Stimulated activated CD4-positive, alpha-beta T cell treated with anti-CD3 and anti-CD28 coated beads, Interleukin-15, amount 100 ng/mL, for 1 hour (primary cell): ENCODE measurements at regions not wholly inside any gene's neighbourhood (a gene's known extent, or its start where the extent isn't known, plus 50 kb on each side); places are given as distances from the start of the nearest gene placed in this dataset.
"Not testable (repeated sequence)": the region's sequence is repeated elsewhere in the genome, so short reads cannot be mapped to it uniquely, and the experiment has no call there.

Experiments used
- DNase-seq, 2 donors: peaks; one replicate each; pipeline ENCODE4 v3.0.0-alpha.2; 2020; ENCODE audit warnings: low read depth in 1 of 2, low spot score in 1 of 2

DNA sequence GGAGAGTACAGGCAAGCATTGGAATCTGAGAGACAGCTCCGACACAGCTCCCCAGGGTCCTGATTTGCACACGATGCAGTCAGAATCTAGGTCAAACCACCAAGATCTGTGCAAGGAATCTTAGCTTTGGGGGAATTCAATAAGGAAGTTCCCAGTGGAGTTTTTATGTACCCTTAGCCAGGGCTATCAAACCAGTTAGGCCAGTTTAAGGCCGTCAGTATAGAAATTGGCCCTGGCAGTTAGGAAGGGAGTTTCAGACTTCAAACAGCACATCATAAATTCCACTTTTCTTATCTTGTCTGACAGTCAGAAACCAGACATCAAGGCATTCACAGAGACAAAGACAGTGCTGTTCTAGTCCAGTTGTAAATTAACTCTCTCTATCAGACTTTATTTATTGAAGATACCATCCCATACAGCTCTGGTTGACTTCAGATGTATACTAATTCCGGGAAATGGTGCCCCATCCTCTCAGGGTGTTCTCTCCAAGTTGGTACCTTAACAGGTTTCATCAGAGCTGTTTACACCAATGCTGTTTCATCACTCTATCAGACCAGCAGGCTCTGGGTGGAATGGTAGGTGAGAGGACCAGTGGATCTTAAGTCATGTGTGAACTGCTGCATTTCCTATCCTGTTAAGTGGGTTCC, 157.5 kb upstream of the ATF7IP start:
- no peak for DNase-seq

DNA sequence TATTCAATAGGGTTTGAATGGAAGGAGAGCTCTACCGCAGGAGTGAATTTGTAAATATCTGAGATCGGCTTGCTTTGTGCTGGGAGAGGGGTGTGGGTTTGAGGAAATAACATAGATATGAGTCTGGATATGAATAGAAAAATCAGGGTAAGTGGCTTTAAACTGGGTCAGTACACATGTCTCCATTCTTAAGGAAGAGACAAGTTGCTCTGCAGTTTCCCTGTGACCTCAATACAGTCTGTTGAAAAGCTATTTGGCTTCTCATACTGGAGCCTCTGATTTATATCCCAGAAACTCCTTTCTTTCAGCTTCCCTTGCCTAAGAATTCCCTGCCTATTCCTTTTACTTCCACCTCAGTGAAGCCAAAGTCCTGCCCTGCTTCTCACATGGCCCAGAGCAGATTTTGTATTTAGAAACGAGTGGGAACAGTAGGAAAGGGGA, 153.5 kb upstream of the ATF7IP start:
- DNase-seq = no peak

DNA sequence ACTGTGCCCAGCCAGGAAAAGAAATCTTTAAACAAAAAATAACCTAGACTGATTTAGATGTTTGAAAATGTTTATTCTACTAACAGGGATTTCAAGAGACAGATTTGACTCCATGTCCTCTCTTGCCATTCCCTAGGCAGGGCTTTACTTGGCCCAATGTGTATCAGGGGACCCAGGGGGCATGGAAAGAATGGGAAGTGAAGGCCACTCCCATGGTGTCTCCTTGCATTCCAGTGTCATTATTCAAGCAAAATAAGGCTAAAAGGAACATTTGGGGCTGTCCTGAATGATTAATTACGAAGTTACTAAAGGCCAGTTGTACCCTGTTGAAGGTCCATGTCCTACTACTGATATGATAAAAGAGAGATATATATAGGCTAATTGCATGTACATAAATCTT, 151.9 kb upstream of the ATF7IP start:
- DNase-seq = no peak

DNA sequence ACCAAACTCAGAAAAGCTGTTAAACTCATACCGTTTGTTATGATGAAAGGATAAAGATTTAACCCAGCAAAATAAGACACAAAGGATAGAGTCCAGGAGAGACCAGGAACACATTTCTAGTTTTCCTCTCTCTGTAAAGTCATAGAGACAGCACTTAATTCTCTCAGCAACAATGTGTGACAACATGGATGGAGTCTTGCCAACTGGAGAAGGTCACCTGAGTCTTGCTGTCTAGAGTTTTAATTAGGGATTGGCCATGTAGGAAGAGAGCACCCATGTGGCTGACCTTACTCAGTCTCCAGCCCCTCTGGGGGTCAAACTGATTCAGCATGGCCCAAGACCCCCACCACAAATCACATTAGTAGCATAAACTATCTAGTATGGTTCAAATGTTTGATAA, 151.0 kb upstream of the ATF7IP start:
- DNase-seq = no peak

DNA sequence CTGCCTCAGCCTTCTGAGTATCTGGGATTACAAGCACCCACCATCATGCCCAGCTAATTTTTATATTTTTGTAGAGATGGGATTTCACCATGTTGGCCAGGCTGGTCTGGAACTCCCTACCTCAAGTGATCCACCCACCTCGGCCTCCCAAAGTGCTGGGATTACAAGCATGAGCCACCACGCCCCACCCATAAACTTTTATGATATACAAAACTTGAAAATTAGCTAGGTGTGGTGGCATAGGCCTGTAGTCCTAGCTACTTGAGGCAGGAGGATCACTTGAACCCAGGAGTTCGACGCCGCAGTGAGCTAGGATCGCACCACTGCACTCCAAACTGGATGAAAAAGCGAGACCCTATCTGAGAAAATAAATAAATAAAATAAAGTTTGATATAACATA, 149.5 kb upstream of the ATF7IP start:
- DNase-seq = not testable (repeated sequence)

DNA sequence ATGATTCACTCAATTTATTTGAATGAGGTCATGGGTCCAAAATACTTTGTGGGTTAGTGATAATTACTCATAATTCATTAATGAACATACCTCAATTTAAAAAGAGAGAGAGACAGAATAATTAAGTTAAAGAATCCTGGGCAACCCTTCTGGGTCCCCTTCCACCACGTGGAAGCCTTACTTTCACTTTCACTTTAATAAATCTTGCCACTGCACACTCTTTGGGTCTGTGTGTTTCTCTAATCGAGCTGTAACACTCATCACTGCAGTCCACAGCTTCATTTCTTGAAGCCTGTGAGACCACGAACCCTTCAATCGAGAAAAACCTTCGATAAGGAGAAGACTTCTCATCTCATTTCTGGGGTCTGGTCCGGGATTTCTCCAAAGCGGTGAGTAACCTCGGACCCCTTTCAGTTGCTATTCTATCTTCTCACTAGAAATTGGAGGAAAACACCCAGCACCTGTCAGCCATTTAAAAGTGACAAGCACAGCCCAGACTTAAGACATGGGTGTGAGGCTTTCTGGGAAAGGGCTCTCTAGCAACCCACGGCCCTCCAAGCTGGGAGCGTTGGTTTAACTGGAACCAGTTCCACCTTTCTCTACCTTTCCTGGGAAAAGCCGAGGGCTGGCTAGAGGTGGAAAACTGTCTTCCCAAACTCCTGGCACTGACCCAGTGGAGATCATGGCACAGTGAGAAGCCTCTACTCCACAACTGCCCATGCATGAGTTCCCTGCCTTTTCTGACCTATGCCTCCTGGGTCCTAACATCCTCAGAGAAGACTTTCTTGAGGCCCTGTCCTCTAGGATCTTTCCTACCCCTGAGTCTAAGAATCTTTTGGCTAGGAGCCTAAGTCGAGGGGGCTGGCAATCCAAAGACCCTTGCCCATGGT, 148.8 kb upstream of the ATF7IP start:
- no peak for DNase-seq

DNA sequence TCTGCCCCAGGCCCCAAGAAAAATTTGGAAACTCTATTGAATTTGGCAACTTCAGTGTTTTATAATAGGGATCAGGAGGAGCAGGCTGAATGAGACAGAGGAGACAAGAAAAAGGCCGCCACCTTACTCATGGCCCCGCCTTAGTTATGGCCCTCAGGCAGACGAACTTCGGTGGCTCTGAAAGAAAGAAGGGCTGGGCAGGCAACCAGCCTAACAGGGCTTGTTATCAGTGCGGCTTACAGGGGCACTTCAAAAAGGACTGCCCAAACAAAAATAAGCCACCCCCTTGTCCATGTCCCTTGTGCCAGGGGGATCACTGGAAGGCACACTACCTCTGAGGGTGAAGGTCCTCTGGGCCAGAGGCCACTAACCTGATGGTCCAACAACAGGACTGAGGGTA, 146.3 kb upstream of the ATF7IP start:
- DNase-seq = no peak

DNA sequence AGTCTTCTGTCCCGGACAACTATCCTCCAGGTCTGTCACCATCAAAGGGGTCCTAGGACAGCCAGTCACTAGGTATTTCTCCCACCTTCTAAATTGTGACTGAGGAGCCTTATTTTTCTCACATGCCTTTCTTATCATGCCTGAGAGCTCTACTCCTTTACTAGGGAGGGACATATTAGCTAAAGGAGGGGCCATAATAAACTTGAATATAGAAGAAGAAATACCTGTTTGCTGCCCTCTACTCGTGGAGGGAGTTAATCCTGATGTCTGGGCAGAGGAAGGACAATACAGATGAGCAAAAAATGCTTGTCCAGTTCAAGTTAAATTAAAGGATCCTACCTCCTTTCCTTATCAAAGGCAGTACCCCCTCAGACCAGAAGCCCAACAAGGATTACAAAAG, 145.8 kb upstream of the ATF7IP start:
- not testable (repeated sequence) for DNase-seq

DNA sequence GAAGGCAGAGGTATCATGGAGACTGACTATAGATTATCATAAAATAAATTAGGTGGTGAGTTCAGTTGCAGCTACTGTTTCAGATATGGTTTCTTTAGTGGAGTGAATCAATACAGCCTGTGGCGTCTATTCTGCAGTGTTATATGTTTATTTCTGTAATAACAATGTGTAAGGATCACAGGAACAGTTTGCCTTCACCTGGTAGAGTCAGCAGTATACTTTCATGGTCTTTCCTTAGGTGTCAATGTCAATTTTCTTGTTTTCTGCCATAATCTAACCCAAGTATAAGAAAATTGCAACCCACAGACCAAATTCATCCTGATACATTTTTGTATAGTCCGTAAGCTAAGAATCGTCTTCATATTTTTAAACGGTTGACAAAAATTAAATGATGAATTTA, 140.4 kb upstream of the ATF7IP start:
- no peak for DNase-seq

DNA sequence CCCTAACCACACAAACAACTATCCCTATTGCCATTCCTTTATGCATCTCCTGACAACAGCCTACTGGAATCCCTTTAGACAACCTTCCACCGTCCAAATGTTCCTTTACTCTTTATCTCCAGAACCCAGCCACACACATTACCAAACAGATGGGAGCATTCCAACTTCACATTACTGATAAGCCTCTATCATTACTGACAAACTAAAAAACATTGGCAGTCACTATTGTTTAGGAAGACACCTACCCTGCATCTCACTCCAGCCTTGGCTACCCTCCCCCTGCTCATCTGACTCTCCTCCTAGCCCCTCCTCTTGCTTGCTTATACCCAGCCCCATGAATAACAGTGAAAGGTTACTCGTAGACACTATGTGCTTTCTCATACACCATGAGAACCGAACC, 130.3 kb upstream of the ATF7IP start:
- not testable (repeated sequence) for DNase-seq

DNA sequence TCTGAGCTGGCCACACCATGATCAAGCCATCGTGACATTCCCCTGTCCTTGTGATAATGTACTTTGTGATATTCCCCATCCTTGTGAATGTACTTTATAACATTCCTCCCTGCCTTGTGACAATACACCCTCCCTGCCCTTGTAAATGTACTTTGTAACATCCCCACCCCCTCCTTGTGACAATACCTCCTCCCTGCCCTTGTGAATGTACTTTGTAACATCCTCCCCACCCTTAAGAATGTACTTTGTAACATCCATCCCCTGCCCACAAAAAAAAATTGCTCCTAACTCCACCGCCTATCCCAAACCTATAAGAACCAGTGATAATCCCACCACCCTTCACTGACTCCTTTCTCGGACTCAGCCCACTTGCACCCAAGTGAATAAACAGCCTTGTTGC, 128.8 kb upstream of the ATF7IP start:
- DNase-seq = not testable (repeated sequence)

DNA sequence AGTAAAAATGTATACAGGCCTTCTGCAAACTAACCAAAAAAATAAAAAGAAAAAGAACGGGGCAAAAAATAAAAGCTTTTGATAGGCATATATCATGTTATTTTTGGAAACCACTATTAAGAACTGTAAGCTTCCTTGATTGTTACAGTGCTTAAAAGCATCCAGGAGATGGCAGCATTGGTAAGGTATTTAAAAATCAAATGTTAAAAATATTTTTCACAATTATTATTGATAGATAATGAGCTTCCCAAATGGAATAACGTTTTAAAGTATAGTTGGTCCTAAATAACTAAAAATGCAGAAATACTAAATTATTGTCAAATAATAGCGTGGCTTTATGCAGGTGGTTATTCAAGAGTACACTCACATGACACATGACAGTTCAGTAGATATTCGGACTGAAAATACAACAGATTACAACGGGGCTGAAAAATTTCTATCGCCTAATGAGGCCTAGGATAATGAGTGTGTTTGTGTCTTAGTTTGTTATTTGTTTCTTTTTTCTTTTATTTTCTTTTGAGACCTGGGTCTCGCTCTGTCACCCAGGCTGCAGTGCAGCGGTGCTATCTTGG, 127.2 kb upstream of the ATF7IP start:
- DNase-seq = no peak

DNA sequence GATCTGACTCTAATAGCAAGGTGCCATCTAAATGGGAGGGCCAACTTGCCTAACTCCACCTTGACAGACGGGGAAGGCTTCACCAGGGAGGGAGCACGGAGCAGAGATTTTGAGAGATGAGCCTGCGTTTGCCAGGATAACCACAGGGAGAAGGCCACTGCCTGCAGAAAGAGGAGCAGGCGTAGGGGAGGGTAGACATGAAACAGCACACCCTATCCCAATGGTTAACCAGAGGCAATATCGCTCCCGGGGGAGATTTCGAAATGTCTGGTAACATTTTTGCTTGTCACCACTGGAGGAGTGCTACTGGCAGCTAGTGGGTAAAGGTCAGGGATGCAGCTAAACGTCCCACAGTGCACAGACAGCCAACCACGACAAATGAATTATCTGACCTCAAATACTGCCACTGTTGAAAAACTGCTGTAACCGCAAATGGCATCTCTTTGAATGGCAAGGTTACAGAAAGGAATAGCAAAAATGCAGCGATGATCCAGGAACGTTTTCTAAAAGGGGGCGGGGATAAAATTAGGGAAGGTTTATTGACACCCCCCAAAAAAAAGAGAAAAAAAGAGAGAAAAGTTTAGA, 126.0 kb upstream of the ATF7IP start:
- no peak for DNase-seq

DNA sequence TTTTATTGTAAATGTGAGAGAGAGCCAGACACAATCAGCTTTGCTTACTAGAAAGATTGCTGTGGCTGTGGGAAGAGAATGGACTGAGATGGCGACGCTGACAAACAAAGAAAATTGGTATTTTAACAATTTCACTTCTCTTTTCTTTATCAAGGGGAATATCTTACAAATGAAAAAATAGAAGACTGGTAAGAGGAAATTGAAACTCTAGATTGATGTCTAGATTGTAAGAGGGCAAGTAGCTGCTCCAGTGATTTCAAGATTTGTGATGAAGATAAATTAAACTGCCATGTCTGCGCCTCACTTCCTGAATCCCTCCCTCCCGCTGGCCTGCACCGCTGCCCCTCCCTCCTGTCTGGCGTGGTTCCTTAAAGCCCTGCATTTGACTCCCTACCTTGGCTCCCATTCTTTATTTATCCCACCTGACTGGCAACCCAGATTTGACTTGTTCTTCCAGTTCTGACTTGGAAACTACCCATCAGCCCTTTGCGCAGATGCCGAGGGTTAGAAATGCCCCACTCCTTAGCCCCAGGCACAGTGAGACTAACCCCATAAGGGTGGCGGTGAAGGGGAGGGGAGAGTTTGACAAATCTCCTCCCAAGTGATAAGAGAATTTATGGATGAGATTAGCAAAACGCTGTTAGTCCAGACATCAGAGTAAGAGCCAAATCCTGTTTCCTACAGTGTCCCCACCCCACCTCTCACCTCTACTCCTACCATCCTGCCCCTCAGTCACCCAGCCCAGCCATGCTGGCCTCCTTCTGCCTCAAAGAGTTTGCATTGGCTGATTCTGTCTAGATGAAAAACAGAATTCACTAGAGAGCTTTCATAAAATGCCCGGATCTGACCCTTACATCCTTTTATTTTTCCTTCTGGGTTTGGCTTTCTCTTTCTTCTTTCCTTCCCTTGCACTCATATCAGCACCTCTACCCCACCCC, 125.3 kb upstream of the ATF7IP start:
- DNase-seq = no peak

DNA sequence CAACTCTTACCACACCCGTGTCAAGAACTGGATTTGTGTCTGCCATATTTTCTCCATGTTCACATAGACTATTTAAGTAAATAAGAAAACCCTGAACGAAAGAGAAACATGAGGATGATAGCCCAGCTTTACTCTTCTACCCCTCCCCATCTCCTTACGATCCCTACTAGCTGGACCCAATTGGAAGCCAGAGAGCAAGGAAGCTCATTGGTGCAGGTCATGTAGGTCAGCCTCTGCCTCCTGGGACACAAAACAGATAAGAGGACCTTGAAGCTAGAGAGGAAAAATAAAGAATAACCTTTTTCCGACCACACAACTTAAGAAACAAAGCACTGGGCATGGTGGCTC, 124.6 kb upstream of the ATF7IP start:
- DNase-seq = no peak

DNA sequence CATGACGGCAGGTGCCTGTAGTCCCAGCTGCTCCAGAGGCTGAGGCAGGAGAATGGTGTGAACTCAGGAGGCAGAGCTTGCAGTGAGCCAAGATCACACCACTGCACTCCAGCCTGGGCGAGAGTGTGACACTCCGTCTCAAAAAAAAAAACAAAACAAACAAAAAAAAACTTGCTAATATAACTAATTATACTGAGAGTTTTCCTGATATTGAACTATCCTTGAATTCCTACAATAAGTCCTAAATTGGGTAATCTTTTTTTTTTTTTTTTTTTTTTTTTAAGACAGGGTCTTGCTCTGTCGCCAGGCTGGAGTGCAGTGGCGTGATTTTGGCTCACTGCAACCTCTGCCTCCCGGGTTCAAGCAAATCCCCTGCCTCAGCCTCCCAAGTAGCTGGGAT, 122.7 kb upstream of the ATF7IP start:
- DNase-seq = not testable (repeated sequence)

DNA sequence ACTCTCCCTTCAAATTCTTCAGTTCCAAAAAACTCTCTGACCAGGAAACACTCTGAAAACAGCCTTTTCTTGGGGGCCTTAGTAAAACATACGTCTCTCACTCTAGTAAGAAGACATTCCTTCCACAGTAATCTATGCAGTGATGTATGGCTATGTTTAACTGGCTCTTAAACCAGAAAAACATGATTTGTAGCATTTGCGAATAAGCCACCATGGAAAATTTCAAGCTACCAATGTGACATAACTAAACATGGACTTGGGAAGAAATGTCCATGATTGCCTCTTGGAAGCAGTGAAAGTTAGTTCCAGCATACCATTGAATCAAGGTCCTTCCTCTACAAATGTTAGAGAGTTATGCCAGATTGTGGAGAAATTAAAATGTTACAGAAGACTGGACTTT, 121.5 kb upstream of the ATF7IP start:
- no peak for DNase-seq

DNA sequence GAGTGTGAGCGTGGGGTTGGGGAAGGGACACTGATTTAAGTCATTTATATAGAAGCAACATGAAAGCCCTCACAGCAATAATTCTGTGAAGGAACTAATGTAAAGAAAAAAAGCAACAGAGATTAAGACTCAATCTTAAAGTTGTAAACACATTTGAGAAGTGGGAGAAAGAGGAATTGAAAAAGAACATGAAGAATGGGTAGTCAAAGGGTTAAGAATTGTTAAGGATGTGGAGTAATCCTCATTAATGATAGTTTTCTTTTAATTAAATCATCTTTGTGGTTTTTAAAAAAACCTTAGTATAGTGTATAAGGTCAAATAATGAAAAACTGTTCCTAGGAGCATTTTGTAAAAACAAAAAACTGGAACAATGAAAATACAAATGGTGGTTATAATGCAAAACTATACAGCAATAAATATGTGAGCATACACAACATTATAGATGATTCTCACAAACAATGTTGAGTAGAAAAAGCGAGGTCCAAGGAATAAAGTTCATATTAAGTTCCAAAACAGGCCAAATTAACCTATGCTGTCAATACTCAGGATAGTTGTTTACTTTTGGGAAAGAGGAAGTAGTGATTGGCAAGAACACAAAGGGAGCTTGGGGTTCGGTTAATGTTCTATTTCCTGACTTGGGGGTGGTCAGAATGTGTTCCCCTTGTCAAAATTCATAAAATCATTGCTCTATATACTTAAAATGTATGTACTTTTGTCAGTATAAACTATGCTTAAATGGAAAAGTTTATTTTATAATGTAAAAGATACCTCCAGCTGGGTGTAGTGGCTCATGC, 120.4 kb upstream of the ATF7IP start:
- no peak for DNase-seq

DNA sequence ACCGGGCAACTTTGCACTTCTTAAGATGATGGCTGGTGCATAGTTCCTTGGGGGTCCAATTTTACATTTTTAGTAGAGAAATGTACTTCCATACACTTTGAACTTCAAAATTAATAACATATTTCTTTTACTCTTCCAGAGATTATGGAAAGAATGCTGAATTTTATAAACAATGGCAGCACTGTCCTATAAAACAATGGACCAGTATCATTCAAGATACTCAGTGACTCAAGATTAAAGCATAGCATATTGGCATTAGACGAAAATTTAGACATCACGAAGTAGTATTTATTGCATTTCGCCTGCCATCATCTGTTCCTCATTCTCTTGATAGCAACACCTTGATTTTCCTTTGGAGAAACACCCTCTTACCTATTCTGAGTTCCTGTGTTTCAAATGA, 118.3 kb upstream of the ATF7IP start:
- DNase-seq = no peak

DNA sequence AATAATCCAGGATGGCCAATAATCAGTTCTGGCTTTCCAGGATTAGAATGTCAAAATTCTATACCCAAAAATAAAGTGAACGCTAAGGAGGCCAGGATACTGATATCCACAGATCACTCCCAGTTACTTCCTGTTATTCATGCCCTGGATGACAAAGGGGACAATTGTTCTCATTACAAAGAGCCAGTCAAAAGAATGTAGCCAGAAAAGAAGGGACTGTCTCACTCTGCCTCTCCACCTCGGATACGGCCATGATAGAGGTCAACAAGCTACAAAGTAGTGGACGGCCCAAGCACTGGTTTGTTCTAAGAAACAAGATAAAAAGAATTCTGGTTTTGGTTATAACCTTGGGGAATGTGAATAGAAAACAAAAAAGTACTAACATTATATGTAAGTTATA, 116.1 kb upstream of the ATF7IP start:
- no peak for DNase-seq
